ENCODE measurements at regions not wholly inside any gene's neighbourhood (a gene's known extent, or its start where the extent isn't known, plus 50 kb on each side); places are given as distances from the start of the nearest gene placed in this dataset.

- TF ChIP-seq POLR2A (IDR thresholded peaks at IDR 0.05; ENCODE audit: low read depth, low read length) = no peak
- TF ChIP-seq MYC (IDR thresholded peaks at IDR 0.05; ENCODE audit: low read depth, low read length) = no peak
Observed at GRCh38 chr13:65535370-65535769, 1694.8 kb downstream of the PCDH9 start.

All from endothelial cell of umbilical vein (primary cell).